Liver (tissue), 8 donors: ENCODE measurements at regions not wholly inside any gene's neighbourhood (a gene's known extent, or its start where the extent isn't known, plus 50 kb on each side); places are given as distances from the start of the nearest gene placed in this dataset.

Source experiments
- DNase-seq: peaks from one replicate; pipeline ENCODE4 v3.0.0-alpha.2; 2017; ENCODE audit warnings: low spot score
- H3K27ac ChIP-seq, 2 donors: one replicate each; pipeline ENCODE4 v1.7.0; 2013; ENCODE audit warnings: inconsistent platforms in 2 of 2, low read length in 2 of 2, control low read depth in 1 of 2, low read depth in 1 of 2, mild to moderate bottlenecking in 1 of 2
- H3K27me3 ChIP-seq, 4 donors: one replicate each; pipeline versions ENCODE4 v1.6.1 to v1.7.0; 2013; ENCODE audit warnings: low read length in 3 of 4, inconsistent platforms in 1 of 4, mild to moderate bottlenecking in 1 of 4, moderate library complexity in 1 of 4; ENCODE audit not compliant: control insufficient read depth in 4 of 4, insufficient read depth in 4 of 4
- H3K36me3 ChIP-seq, 4 donors: one replicate each; pipeline versions ENCODE4 v1.6.1 to v1.7.0; 2013; ENCODE audit warnings: low read length in 3 of 4, mild to moderate bottlenecking in 3 of 4, low read depth in 1 of 4, moderate library complexity in 1 of 4; ENCODE audit not compliant: control insufficient read depth in 4 of 4, insufficient read depth in 3 of 4
- H3K4me1 ChIP-seq, 4 donors: one replicate each; pipeline versions ENCODE4 v1.6.1 to v1.7.0; 2013; ENCODE audit warnings: low read length in 3 of 4, mild to moderate bottlenecking in 3 of 4, moderate library complexity in 1 of 4; ENCODE audit not compliant: control insufficient read depth in 4 of 4, insufficient read depth in 4 of 4
- H3K4me3 ChIP-seq, 3 donors: one replicate each; pipeline versions ENCODE4 v1.6.1 to v1.7.0; 2013; ENCODE audit warnings: low read length in 3 of 3, control low read depth in 1 of 3, low read depth in 1 of 3, mild to moderate bottlenecking in 1 of 3
- H3K9ac ChIP-seq, 2 donors: one replicate each; pipeline ENCODE4 v1.7.0; 2013; ENCODE audit warnings: low read length in 2 of 2, mild to moderate bottlenecking in 2 of 2, moderate library complexity in 2 of 2, control low read depth in 1 of 2, low read depth in 1 of 2
- H3K9me3 ChIP-seq, 4 donors: one replicate each; pipeline versions ENCODE4 v1.6.1 to v1.7.0; 2013; ENCODE audit warnings: low read length in 3 of 4; ENCODE audit not compliant: control insufficient read depth in 4 of 4
- CTCF ChIP-seq: fragments of 150-350 bp; IDR thresholded peaks from 2 replicates; pipeline ENCODE4 v1.5.1; 2017; ENCODE audit warnings: improper control_type of control experiment, low read depth, low read length; ENCODE audit not compliant: missing input control
- EGR1 ChIP-seq, 2 donors: IDR thresholded peaks; 2 replicates each; pipeline ENCODE4 v1.6.1; 2016 to 2018; ENCODE audit warnings: antibody characterized with exemption in 2 of 2, low read depth in 2 of 2
- FOXA1 ChIP-seq: IDR thresholded peaks from 2 replicates; pipeline ENCODE4 v1.6.1; 2016; ENCODE audit warnings: antibody characterized with exemption
- FOXA2 ChIP-seq: IDR thresholded peaks from 2 replicates; pipeline ENCODE4 v1.6.1; 2016; ENCODE audit warnings: antibody characterized with exemption
- GABPA ChIP-seq, 2 donors: IDR thresholded peaks in 1 of 2; conservative IDR thresholded peaks in 1 of 2; 2 replicates each; pipeline ENCODE4 v1.6.1; 2016; ENCODE audit warnings: antibody characterized with exemption in 2 of 2, mild to moderate bottlenecking in 1 of 2, moderate library complexity in 1 of 2
- HNF4A ChIP-seq, 2 donors: conservative IDR thresholded peaks; 2 replicates each; pipeline ENCODE4 v1.6.1; 2016; ENCODE audit warnings: antibody characterized with exemption in 2 of 2, mild to moderate bottlenecking in 2 of 2
- HNF4G ChIP-seq: IDR thresholded peaks from 2 replicates; pipeline ENCODE4 v1.6.1; 2016; ENCODE audit warnings: antibody characterized with exemption
- JUND ChIP-seq, 2 donors: IDR thresholded peaks; 2 replicates each; pipeline ENCODE4 v1.6.1; 2016; ENCODE audit warnings: antibody characterized with exemption in 2 of 2
- RAD21 ChIP-seq, 2 donors: IDR thresholded peaks; 2 replicates each; pipeline ENCODE4 v1.6.1; 2016; ENCODE audit warnings: antibody characterized with exemption in 2 of 2, mild to moderate bottlenecking in 2 of 2
- RXRA ChIP-seq, 2 donors: IDR thresholded peaks; 2 replicates each; pipeline ENCODE4 v1.6.1; 2017 to 2018; ENCODE audit warnings: antibody characterized with exemption in 2 of 2, mild to moderate bottlenecking in 1 of 2
- TAF1 ChIP-seq: conservative IDR thresholded peaks from 2 replicates; pipeline ENCODE4 v1.6.1; 2016; ENCODE audit warnings: antibody characterized with exemption, mild to moderate bottlenecking
- WGBS: extraction: QIAGEN DNeasy Blood & Tissue Kit; methylation state at CpG from one replicate; pipeline ENCODE4 v1.1.7; 2013; 5-methylcytosine and 5-hydroxymethylcytosine counted together
- TF ChIP-seq, protein P1 (sequence below): IDR thresholded peaks from 2 replicates; pipeline ENCODE4 v1.6.1; 2016; ENCODE audit warnings: antibody characterized with exemption
- TF ChIP-seq, protein P2 (sequence below): IDR thresholded peaks from 2 replicates; pipeline ENCODE4 v1.6.1; 2016; ENCODE audit warnings: antibody characterized with exemption
- TF ChIP-seq, protein P3 (sequence below): IDR thresholded peaks from 2 replicates; pipeline ENCODE4 v1.6.1; 2016; ENCODE audit warnings: antibody characterized with exemption, mild to moderate bottlenecking
- TF ChIP-seq, protein P4 (sequence below): IDR thresholded peaks from 2 replicates; pipeline ENCODE4 v1.6.1; 2016; ENCODE audit warnings: antibody characterized with exemption
- donor health status: healthy.
- donor health status: healthy.
- donor health status: healthy.
- donor health status: healthy.
- donor health status: healthy.

DNA sequence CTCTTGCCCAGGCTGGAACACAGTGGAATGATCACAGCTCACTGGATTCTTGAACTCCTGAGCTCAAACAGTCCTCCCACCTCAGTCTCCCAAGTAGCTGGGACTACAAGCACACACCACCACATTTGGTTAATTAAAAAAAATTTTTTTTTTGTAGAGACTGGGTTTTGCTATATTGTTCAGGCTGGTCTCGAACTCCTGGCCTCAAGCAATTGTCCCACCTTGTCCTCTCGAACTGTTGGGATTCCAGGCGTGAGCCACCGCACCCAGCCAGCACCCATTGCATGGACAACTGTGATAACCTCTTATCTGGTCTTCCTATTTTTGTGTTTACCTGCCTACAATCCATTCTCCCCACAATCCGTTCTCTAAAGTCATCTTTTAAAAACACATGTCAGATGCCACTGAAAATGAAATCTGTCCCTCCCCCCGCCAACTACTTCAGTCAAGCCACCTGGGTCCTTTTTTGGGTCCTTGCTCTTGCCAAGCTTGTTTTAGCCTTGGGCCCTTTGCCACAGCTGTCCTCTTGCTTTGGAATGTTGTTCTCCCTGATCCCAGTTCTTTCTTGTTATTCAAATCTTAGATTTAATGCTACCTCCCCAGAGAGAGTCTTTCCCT lies 250.5 kb downstream of the PIK3R1 start:
- no peaks in the 10 kb centered on the region for H3K9me3 ChIP-seq
- TF ChIP-seq TAF1 (no peak), RXRA (IDR thresholded peaks at IDR 0.05) (no peak), GABPA (IDR thresholded peaks at IDR 0.05 in 1 of 2, conservative IDR thresholded peaks at IDR 0.05 in 1 of 2) (no peak), FOXA2 (no peak)

DNA sequence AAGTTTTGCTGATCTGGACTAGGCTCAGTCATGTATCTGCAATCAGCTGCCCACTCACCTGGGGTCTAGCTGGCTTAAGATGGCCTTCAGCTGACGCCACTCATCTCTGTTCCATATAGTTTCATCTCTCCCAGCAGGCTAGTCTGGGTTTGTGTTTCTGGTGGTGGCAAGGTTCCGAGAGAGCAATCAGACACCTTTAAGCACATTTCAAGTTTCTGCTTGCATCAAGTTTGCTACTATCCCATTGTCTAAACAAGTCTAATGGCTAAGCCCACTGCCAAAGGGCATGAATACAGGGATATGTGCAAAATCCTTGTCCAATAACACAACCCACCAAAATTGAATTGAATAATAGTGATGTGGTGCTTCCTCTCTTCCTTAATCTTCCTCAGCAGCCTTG lies 251.7 kb downstream of the PIK3R1 start:
- no peak overlapping the region for H3K9ac ChIP-seq
- H3K4me1 ChIP-seq = no peaks in the 10 kb centered on the region
- no peak overlapping the region for H3K27ac ChIP-seq
- no peaks in the 10 kb centered on the region for H3K9me3 ChIP-seq
- TF ChIP-seq HNF4A (conservative IDR thresholded peaks at IDR 0.05) = no peak
- no peak for TF ChIP-seq GABPA (IDR thresholded peaks at IDR 0.05 in 1 of 2, conservative IDR thresholded peaks at IDR 0.05 in 1 of 2)
- TF ChIP-seq RAD21 (IDR thresholded peaks at IDR 0.05) = no peak
- TF ChIP-seq, protein P1, sequence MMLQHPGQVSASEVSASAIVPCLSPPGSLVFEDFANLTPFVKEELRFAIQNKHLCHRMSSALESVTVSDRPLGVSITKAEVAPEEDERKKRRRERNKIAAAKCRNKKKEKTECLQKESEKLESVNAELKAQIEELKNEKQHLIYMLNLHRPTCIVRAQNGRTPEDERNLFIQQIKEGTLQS = no peak
- TF ChIP-seq, protein P2, sequence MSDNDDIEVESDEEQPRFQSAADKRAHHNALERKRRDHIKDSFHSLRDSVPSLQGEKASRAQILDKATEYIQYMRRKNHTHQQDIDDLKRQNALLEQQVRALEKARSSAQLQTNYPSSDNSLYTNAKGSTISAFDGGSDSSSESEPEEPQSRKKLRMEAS = no peak
- TF ChIP-seq, protein P3, sequence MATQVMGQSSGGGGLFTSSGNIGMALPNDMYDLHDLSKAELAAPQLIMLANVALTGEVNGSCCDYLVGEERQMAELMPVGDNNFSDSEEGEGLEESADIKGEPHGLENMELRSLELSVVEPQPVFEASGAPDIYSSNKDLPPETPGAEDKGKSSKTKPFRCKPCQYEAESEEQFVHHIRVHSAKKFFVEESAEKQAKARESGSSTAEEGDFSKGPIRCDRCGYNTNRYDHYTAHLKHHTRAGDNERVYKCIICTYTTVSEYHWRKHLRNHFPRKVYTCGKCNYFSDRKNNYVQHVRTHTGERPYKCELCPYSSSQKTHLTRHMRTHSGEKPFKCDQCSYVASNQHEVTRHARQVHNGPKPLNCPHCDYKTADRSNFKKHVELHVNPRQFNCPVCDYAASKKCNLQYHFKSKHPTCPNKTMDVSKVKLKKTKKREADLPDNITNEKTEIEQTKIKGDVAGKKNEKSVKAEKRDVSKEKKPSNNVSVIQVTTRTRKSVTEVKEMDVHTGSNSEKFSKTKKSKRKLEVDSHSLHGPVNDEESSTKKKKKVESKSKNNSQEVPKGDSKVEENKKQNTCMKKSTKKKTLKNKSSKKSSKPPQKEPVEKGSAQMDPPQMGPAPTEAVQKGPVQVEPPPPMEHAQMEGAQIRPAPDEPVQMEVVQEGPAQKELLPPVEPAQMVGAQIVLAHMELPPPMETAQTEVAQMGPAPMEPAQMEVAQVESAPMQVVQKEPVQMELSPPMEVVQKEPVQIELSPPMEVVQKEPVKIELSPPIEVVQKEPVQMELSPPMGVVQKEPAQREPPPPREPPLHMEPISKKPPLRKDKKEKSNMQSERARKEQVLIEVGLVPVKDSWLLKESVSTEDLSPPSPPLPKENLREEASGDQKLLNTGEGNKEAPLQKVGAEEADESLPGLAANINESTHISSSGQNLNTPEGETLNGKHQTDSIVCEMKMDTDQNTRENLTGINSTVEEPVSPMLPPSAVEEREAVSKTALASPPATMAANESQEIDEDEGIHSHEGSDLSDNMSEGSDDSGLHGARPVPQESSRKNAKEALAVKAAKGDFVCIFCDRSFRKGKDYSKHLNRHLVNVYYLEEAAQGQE = no peak
- TF ChIP-seq CTCF = no peak
- TF ChIP-seq RXRA (IDR thresholded peaks at IDR 0.05) = no peak
- TF ChIP-seq, protein P4, sequence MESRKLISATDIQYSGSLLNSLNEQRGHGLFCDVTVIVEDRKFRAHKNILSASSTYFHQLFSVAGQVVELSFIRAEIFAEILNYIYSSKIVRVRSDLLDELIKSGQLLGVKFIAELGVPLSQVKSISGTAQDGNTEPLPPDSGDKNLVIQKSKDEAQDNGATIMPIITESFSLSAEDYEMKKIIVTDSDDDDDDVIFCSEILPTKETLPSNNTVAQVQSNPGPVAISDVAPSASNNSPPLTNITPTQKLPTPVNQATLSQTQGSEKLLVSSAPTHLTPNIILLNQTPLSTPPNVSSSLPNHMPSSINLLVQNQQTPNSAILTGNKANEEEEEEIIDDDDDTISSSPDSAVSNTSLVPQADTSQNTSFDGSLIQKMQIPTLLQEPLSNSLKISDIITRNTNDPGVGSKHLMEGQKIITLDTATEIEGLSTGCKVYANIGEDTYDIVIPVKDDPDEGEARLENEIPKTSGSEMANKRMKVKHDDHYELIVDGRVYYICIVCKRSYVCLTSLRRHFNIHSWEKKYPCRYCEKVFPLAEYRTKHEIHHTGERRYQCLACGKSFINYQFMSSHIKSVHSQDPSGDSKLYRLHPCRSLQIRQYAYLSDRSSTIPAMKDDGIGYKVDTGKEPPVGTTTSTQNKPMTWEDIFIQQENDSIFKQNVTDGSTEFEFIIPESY = no peak
- no peak for TF ChIP-seq EGR1 (IDR thresholded peaks at IDR 0.05; ENCODE audit: low read depth in 2 of 2)
- no peak for TF ChIP-seq HNF4G
- no peak for TF ChIP-seq FOXA1
- TF ChIP-seq JUND (IDR thresholded peaks at IDR 0.05) = no peak
- H3K27me3 ChIP-seq = no peaks in the 10 kb centered on the region
- no peaks in the 10 kb centered on the region for H3K36me3 ChIP-seq
- DNase-seq = no peak
- 97% methylated on average over 2 of the region's 2 CpGs for WGBS
- H3K4me3 ChIP-seq = no peak overlapping the region

More for the DNA sequence above, 250.5 kb downstream of the PIK3R1 start:
- H3K9ac ChIP-seq = no peak overlapping the region
- no peak for DNase-seq
- H3K4me1 ChIP-seq = no peaks in the 10 kb centered on the region
- WGBS = 98% methylated on average over 6 of the region's 6 CpGs
- H3K4me3 ChIP-seq = no peak overlapping the region
- no peak overlapping the region for H3K27ac ChIP-seq
- no peaks in the 10 kb centered on the region for H3K36me3 ChIP-seq
- H3K27me3 ChIP-seq = no peaks in the 10 kb centered on the region
